GM19395 (cell line): ENCODE measurements at regions not wholly inside any gene's neighbourhood (a gene's known extent, or its start where the extent isn't known, plus 50 kb on each side); places are given as distances from the start of the nearest gene placed in this dataset.
"Not testable (repeated sequence)": the region's sequence is repeated elsewhere in the genome, so short reads cannot be mapped to it uniquely, and the experiment has no call there.

Source experiments
- ATAC-seq: cut with Tn5 transposase; IDR thresholded peaks from one replicate; pipeline ENCODE4 v1.9.1; 2021; ENCODE audit warnings: mild to moderate bottlenecking, moderate library complexity; ENCODE audit not compliant: unreplicated experiment

- ATAC-seq, result no peak
These were observed 56.3 kb upstream of the NCKAP5 start for GRCh38 chr2:133624551-133624950.

- no peak for ATAC-seq
These were observed 59.5 kb upstream of the NCKAP5 start for GRCh38 chr2:133627741-133628140.

- ATAC-seq, result no peak
These were observed 65.0 kb upstream of the NCKAP5 start for GRCh38 chr2:133633309-133633708.

GRCh38 chr2:133633881-133634409, 65.7 kb upstream of the NCKAP5 start:
- ATAC-seq, result no peak

- ATAC-seq, result no peak
These were observed 66.9 kb upstream of the NCKAP5 start for GRCh38 chr2:133635131-133635530.

GRCh38 chr2:133636287-133636686, 68.0 kb upstream of the NCKAP5 start:
- no peak for ATAC-seq

- ATAC-seq, result no peak
These were observed 71.8 kb upstream of the NCKAP5 start for GRCh38 chr2:133640103-133640502.

- no peak for ATAC-seq
These were observed 73.2 kb upstream of the NCKAP5 start for GRCh38 chr2:133641497-133641896.

GRCh38 chr2:133641942-133642725, 73.9 kb upstream of the NCKAP5 start:
- no peak for ATAC-seq

GRCh38 chr2:133642791-133643191, 74.5 kb upstream of the NCKAP5 start:
- no peak for ATAC-seq

- ATAC-seq, result no peak
These were observed 75.6 kb upstream of the NCKAP5 start for GRCh38 chr2:133643863-133644262.

GRCh38 chr2:133644846-133645245, 76.6 kb upstream of the NCKAP5 start:
- no peak for ATAC-seq

- ATAC-seq, result not testable (repeated sequence)
These were observed 79.1 kb upstream of the NCKAP5 start for GRCh38 chr2:133647386-133647785.

GRCh38 chr2:133651861-133652260, 83.6 kb upstream of the NCKAP5 start:
- no peak for ATAC-seq

- ATAC-seq, result no peak
These were observed 84.1 kb upstream of the NCKAP5 start for GRCh38 chr2:133652398-133652797.

- no peak for ATAC-seq
These were observed 84.8 kb upstream of the NCKAP5 start for GRCh38 chr2:133653056-133653455.

GRCh38 chr2:133654949-133655348, 86.7 kb upstream of the NCKAP5 start:
- no peak for ATAC-seq

GRCh38 chr2:133655610-133656009, 87.3 kb upstream of the NCKAP5 start:
- no peak for ATAC-seq

- no peak for ATAC-seq
These were observed 89.3 kb upstream of the NCKAP5 start for GRCh38 chr2:133657591-133657990.

GRCh38 chr2:133658020-133658903, 90.0 kb upstream of the NCKAP5 start:
- ATAC-seq, result no peak

- no peak for ATAC-seq
These were observed 92.2 kb upstream of the NCKAP5 start for GRCh38 chr2:133660510-133660909.

GRCh38 chr2:133661392-133661791, 93.1 kb upstream of the NCKAP5 start:
- ATAC-seq, result no peak
